NCI-H460 (cell line): ENCODE measurements at regions not wholly inside any gene's neighbourhood (a gene's known extent, or its start where the extent isn't known, plus 50 kb on each side); places are given as distances from the start of the nearest gene placed in this dataset.
"Not testable (repeated sequence)": the region's sequence is repeated elsewhere in the genome, so short reads cannot be mapped to it uniquely, and the experiment has no call there.

ENCODE experiments used
- DNase-seq: peaks from one replicate; pipeline ENCODE4 v3.0.0-alpha.2; 2016; ENCODE audit warnings: low read depth; ENCODE audit errors: extremely low read depth

DNA sequence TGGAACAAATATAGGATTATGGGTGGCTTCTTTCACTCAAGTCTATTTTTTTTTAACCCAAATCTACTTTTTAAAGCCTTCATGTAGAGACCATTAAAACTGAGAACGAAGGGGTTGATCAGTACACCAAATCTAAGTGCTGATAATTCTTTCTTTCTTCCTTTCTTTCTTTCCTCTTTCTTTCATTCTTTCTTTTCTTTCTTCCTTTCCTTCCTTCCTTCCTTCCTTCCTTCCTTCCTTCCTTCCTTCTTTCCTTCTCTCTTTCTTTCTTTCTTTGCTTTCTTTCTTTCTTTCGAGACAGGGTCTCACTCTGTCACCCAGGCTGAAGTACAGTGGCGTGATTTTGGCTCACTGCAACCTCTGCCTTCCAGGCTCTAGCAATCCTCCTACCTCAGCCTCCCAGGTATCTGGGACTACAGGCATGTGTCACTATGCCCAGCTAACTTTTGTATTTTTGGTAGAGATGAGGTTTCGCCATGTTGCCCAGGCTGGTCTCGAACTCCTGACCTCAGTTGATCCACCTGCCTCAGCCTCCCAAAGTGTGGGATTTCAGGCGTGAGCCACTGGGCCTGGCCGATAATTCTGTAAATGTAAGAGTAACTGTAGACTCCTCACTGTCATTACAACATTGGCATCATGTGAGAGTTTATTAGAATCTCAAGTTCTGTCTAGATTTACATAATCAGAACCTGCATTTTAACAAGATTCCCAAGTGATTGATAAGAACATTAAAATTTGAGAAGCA is 236.4 kb downstream of the TFEC start:
- no peak for DNase-seq

- DNase-seq: no peak
Measured at GRCh38 chr7:115789901-115790300, 240.7 kb downstream of the TFEC start.

DNA sequence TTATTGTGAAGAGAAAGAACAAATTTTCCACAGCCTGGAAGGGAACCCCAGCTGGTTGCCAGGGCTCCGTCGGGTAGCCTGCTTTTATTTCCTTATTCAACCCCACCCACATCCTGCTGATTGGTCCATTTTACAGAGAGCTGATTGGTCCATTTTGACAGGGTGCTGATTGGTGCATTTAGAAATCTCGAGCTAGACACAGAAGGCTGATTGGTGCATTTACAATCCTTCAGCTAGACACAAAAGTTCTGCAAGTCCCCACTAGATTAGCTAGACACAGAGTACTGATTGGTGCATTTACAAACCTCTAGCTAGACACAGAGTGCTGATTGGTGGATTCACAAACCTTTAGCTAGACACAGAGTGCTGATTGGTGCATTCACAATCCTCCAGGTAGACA is 241.1 kb downstream of the TFEC start:
- not testable (repeated sequence) for DNase-seq

DNA sequence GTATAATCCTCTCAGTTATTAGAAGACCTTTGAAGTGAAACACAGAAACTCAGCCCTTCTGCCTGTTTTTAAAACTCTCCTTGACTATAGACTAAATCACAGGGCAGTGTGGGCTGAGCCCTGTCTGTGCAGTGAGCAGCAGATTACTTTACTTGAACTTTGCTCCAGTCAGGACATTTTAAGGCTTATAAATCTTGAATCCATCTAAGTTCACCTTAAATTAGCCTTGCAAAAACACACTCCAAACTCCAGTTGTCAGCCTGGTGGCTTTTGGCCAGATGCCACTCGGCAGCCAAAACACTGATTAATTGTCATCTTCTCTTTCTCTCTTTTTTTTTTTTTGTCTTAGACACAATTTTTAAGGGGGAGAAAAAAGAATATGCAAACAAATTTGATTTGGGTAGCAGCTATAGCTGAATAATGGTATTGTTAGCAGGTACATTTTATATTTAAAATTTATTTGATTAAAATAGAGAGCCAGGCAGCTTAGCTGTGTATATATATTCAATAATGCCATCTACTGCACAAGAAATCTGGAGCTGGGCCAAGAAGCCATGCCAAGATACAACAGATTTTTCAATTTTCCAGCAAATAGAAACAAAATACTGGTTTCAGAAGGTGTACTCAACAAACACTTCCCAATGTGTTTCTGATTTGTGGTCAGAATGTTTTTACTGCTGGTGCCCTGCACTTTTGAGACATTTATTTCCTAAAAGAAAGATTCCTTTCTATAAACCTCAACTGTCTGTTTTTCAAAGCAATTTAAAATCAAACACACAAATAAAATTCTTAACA is 247.7 kb downstream of the TFEC start:
- DNase-seq: no peak

GRCh38 chr7:115779561-115779960 is 251.0 kb downstream of the TFEC start:
- DNase-seq: no peak

- no peak for DNase-seq
Measured at GRCh38 chr7:115775981-115776380, 254.6 kb downstream of the TFEC start.

- no peak for DNase-seq
Measured at GRCh38 chr7:115763347-115763746, 267.2 kb downstream of the TFEC start.

DNA sequence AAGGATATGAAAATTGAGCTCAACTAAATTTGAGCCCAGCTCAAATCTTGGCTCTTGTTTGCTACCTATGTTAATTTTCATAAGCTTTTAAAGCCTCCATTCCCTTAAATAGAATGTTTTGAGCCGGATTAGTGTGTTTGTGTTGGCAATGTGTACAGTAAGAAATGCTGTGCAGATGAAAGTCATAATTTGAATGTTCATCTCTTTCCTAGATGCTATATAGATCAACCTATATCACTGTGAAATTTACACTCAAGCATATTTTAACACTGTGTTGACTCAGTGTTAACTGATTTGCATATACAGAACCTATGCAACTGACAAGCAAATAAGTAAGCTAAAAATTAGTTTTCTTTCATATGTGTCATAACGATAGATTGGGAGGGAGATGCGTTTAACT is 272.5 kb downstream of the TFEC start:
- DNase-seq: no peak

GRCh38 chr7:115754226-115754625 is 276.3 kb downstream of the TFEC start:
- DNase-seq: no peak

DNA sequence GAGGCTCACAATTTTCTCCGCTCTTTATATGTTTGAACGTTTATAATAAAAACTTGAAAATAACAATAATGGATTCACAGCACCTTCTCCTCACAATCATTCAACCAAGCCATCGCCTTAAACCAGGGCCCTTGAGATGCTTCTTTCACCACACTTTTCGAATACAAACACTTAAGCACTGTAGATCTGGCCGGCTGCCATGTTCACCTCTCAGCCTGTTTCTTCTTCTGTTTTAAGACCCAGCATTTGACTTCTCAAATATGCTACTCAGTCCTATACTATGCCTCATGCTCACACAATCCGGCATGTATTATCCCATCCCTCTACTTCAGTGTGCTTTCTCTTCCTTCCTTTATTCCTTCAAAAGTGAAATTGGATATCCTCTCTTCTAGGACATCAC is 280.6 kb downstream of the TFEC start:
- no peak for DNase-seq

DNA sequence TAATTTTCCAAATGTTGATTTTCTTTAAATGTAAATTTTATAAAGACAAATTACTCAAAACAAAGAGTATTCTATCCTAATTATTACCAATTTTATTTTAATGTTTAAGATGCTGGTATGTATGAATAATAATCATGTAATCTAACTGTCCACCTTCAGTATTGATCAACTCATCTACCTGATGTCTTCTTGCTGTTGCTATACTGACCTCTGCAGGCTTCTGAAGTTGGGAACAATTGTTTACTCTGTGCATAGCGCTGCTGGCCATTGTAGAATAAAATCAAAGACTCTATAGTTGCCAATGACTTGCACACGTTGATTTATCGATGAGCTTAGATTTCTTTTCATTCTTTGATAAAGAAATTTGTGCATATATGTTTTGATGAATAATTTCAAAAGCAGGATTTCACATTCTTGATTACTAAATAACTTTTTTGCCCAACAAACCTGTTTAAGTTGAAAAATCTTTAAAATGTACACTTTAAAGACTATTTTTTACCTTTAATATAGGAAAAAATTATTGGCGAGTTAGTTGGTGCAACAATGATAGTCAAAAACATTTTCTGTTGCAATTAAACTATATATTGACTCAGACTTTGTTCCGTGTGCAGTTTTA is 282.3 kb downstream of the TFEC start:
- peak; percentile 21 for DNase-seq

GRCh38 chr7:115747174-115747573 is 283.4 kb downstream of the TFEC start:
- no peak for DNase-seq

GRCh38 chr7:115740043-115740442 is 290.5 kb downstream of the TFEC start:
- no peak for DNase-seq

DNA sequence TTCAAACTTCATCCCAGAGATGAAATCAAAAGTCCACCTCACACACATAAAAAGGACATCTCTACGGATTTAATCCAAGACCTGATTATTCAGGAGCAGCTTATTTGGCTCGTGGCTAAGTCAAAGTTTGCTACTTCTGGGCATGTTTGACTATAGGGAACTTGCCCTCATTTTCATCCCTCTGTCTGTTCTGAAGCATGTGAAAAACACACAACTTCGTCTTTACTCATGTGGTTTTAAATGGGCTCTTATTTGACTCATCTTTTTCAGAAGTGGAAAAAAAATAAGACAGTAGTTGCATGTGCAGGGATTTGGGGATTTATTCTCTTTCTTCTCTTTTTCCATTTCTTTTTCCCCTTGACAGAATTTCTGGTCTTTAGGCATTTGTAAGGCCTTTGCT is 295.9 kb downstream of the TFEC start:
- no peak for DNase-seq

DNA sequence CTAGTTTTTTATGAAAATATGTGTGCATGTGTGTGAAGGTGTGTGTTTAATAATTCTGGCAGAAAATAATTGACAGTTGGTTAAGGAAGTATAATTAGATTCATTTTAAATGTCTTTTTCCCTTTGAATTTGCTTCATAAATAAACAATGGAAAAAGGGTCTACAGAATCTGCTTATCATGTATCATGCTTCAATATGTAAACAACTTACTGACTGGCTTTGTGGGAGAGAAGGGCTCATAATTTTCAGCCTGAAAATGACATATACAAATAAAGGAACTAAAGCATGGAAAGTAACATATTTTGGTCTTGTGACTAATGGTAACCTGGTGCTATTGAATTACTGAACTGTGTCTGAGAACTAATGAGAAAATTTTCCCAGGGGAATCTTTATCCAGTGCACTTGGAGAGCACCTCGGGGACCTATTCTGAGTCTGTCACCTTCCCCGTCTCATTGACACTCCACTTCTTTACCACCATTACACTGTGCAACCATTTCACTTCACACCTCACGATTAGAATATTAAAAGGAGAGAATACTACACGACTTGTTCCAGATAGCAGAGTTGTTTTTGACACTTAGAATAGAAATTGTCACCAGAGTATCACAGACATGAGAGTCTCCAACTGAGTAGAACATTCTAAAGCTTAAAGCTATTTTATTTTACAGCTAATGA is 298.6 kb downstream of the TFEC start:
- no peak for DNase-seq

- no peak for DNase-seq
Measured at GRCh38 chr7:115728518-115728917, 302.0 kb downstream of the TFEC start.

DNA sequence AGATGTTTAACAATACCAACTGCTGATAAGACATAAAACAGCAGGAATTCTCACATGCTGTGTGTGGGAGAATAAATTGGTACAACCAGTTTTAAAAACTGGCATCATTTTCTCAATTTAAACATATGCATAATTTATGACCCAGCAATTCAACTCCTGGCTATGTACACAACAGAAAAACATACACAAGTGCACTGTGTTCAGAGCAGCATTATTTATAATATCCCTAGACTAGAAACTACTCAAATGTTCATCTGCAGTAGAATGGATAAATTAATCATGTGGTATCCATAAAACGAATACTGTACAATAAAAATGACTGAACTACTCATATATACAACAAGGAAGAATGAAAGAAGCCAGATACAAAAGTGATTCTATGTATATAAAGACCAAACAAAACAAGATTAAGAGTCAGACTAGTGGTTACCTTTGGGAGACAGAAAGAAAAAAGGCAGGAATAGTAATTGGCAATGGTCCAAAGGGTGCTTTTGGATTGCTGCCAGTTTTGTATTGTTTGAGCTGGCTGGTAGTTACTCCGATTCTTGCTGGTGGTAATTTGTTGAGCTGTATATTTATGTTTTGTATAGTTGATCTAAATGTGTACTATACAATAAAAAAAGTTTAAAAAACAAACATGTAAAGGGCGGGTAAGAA is 306.0 kb downstream of the TFEC start:
- DNase-seq: no peak

DNA sequence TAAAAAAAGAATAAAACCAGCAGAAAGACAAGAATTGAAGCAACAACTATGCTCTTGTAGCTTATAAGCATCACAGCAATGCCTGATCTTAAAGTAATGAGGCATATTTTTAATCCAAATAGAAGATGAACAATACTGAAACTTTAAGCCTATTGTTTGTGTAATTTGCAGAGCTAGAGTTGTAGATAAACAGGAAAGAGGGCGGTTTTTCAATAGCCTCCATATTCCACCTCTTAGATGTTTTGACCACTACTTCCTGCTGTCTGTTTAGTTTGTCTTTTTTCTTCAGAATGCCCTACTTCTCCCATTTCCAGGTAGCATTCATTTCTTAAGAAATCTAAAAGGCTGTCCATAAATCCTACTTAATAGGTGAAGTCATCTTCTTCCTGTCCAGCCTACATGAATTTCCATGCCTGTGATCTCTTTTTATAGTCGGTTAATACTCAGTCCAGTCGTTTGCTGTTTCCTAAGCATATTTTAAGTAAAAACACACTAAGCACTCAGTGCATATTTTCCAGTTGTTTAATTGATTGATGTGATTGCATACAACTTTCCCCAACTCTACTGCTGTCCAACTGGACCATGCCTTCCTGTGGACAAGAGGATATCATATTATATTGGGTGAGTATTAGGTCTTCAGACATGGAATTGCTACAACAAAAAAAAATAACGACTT is 308.1 kb downstream of the TFEC start:
- DNase-seq: no peak

DNA sequence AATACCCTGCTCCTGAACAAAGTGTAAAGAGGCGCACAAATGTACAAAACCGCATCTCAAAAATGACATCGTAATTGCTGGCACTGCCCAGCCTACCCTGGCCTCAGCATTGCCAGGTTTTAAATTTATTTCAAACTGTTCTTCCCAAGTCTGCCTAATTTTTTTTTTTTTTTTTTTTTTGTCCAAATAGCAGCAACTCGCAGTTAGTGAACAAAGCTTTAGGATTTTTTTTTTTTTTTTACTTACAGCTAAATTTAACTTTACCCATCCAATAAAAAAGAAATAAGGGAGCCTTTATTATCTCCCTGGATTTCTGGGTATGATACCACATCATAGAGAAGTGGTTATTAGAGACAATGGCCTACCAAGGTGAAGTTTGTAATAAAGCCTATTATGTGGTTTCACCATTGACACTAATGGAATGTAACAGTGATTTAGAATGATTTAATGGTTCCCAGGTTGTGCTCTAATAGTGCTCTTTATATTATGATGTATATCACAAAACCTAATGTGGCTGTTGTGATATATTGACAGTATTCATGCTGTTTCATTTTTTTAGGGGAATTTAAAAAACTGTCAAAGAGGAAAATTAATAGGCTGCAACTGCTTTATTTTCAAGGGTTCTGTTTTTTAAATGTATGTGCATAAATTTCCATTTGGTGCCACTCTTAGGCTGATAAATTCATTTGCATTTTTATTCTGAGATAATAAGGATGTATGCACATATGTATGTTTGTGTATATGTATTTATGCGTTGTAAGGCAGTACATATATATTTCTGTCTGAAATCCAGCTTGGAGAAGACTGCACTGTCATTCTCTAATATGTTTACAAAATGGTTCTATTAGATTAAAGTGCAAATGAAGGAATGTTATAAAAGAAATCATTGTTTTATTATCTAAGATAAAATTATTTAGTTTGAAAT is 309.0 kb downstream of the TFEC start:
- DNase-seq: no peak
